PFSK-1 (cell line): ENCODE measurements at regions not wholly inside any gene's neighbourhood (a gene's known extent, or its start where the extent isn't known, plus 50 kb on each side); places are given as distances from the start of the nearest gene placed in this dataset.

ENCODE experiments used
- FOXP2 ChIP-seq: optimal IDR thresholded peaks from 2 replicates; pipeline ENCODE3; 2011; ENCODE audit warnings: borderline replicate concordance, control low read depth, inconsistent platforms; ENCODE audit not compliant: insufficient read depth; ENCODE audit errors: extremely low read length, extremely low read depth
- POLR2AphosphoS5 ChIP-seq: IDR thresholded peaks from 2 replicates; pipeline ENCODE4 v1.6.1; 2012; ENCODE audit warnings: low read depth, mild to moderate bottlenecking, control low read depth, low read length, moderate library complexity
- REST ChIP-seq, 2 experiments: IDR thresholded peaks; 2 replicates each; pipeline versions ENCODE4 v1.6.1 to v1.8.0; 2011 to 2012; ENCODE audit warnings: low read depth in 2 of 2, low read length in 2 of 2, control low read depth in 1 of 2, inconsistent platforms in 1 of 2, mild to moderate bottlenecking in 1 of 2, moderate library complexity in 1 of 2; ENCODE audit not compliant: insufficient read depth in 1 of 2
- SIN3A ChIP-seq: IDR thresholded peaks from 2 replicates; pipeline ENCODE4 v1.6.1; 2012; ENCODE audit warnings: mild to moderate bottlenecking, low read length, moderate library complexity, borderline replicate concordance; ENCODE audit not compliant: insufficient read depth
- TAF1 ChIP-seq: IDR thresholded peaks from 2 replicates; pipeline ENCODE4 v1.6.1; 2012; ENCODE audit warnings: low read length, control low read depth, borderline replicate concordance; ENCODE audit not compliant: insufficient read depth

DNA sequence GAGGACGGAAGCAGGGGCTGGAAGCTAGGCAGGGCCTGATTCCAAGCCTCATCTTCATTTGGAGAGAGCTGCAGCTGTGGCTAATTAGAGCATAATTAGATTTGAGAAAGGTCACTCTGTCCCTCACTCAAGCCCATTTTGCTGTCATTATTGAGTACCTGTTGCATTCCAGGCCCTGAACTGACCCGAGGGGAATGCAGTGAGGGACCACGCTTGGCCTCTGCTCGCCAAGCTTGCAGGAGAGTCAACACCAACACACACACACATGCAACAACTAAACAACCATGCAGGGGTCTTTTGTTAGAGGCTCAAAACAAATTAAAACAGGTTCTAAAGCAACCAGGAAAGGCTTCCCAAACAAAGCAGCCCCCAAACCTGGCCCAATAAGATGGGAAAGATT lies 52.7 kb upstream of the MAMLD1 start:
- no peak for TF ChIP-seq TAF1
- TF ChIP-seq FOXP2: no peak
- TF ChIP-seq POLR2AphosphoS5: no peak
- no peak for TF ChIP-seq SIN3A
- no peak for TF ChIP-seq REST (IDR thresholded peaks at IDR 0.05; ENCODE audit: insufficient read depth in 1 of 2, low read depth in 2 of 2, low read length in 2 of 2)

- no peak for TF ChIP-seq FOXP2
- TF ChIP-seq TAF1: no peak
- no peak for TF ChIP-seq POLR2AphosphoS5
- no peak for TF ChIP-seq SIN3A
- no peak for TF ChIP-seq REST (IDR thresholded peaks at IDR 0.05; ENCODE audit: insufficient read depth in 1 of 2, low read depth in 2 of 2, low read length in 2 of 2)
Measured at GRCh38 chrX:150310881-150311280, 52.2 kb upstream of the MAMLD1 start.

DNA sequence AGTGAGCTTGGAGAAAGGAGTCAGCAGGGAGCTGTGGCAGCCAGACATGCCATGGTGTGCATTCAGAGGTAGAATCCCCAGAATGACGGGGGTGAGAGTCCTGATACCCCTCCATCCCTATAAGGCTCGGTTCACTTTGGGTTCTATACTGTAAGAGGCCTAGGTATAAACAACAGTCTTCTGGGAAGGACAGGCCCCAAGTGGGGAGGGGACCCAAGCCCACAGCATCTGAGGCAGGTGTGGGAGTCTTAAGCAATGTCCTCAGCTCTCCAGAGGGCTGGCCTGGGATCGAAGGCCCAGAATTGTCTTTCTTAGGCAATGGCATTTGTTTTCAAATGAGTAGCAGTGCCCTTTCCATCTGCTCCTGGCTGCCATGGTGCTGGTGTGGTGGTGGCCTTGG lies 50.2 kb upstream of the MAMLD1 start:
- no peak for TF ChIP-seq FOXP2
- no peak for TF ChIP-seq TAF1
- no peak for TF ChIP-seq POLR2AphosphoS5
- TF ChIP-seq REST (IDR thresholded peaks at IDR 0.05; ENCODE audit: insufficient read depth in 1 of 2, low read depth in 2 of 2, low read length in 2 of 2): no peak
- no peak for TF ChIP-seq SIN3A
